Caki2 (cell line): ENCODE measurements at regions not wholly inside any gene's neighbourhood (a gene's known extent, or its start where the extent isn't known, plus 50 kb on each side); places are given as distances from the start of the nearest gene placed in this dataset.
"Not testable (repeated sequence)": the region's sequence is repeated elsewhere in the genome, so short reads cannot be mapped to it uniquely, and the experiment has no call there.

Experiments
- DNase-seq: peaks from one replicate; pipeline ENCODE4 v3.0.0-alpha.2; 2015; ENCODE audit warnings: low read depth
- in situ Hi-C: cut with HindIII; loops from 2 replicates; pipeline ENCODE4 v1.10.0; 2016; ENCODE audit warnings: low sequenced_read_pairs, low pct_unique_long_range_greater_than_20kb, mixed read lengths

- in situ Hi-C loops: no loop called here
- no peak for DNase-seq
These were observed 286.9 kb upstream of the ADGRL2 start for GRCh38 chr1:81513796-81514354.

DNA sequence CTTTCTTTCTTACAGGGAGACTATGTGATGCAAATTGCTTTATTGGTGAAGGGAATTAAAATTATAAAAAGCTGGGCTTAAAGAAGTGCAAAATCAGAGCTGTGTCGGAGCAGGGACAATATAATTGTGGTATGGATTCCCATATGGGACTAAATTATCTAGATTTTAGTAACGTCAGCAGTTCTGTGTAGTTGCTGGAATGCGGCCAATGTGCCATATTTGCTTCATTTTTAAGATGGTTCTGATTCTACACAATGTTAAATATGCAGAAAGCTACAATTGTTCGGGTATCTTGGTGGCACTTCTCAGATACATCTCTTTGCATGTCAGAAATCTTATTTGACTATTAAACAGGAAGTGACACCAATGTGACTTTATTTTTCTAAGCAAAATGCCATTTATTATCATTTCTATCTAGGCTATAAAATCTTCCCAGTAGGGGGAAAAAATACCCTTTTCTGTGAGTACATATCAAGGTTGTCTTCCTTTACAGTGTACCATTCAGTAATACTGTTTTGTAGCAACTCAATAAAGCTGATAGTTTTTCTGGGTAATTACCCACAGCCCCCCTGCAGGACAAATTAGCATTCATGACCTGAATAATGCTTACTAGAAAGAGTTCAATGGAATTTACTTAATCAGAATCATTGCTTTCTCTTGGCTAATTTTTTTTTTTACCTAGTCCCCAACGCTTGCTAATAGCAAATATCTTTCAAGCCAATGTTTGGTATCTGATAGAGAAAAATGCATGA, 288.3 kb upstream of the ADGRL2 start:
- in situ Hi-C loops: no loop called here
- no peak for DNase-seq

GRCh38 chr1:81511281-81511680, 289.5 kb upstream of the ADGRL2 start:
- no peak for DNase-seq
- in situ Hi-C loops: no loop called here

GRCh38 chr1:81510701-81511100, 290.0 kb upstream of the ADGRL2 start:
- in situ Hi-C loops: no loop called here
- no peak for DNase-seq

- in situ Hi-C loops: no loop called here
- no peak for DNase-seq
These were observed 291.1 kb upstream of the ADGRL2 start for GRCh38 chr1:81509594-81509993.

DNA sequence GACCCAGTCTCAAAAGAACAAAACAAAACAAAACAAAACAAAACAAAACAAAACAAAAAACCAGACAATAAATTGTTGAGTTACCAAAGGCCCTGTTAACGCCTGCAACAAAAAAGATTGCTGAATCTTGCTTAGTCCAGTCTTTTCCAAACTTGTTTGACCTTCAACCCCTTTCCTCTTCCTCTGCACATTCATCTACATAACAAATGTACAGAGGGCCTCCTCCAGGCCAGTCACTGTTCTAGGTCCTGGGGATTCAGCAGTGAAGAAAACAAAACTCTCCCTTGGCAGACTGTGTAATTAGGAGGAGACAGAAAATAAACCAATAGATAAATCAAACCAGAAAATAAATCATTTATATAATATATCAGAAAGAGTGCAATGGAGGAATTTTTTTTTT, 294.0 kb upstream of the ADGRL2 start:
- in situ Hi-C loops: no loop called here
- DNase-seq: no peak

GRCh38 chr1:81505831-81506230, 294.9 kb upstream of the ADGRL2 start:
- in situ Hi-C loops: no loop called here
- no peak for DNase-seq

DNA sequence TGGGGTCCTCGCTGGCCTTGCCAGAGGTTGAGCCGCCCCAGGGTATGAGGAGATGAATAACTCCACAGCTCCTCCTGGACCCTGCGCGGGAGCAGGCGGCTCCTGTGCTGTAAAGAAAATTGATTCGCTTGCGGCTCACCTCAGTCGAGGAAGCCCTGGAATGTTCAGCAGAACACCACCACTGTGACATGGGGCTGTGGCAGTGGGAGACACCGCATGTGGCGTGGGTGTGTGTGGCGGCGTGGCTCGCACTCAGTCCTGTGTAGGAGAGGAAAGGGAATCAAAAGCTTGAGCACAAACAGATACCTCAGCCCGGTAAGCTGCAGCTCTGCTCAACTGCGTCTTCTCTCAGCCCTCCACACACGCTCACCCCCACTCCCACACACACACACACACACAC, 295.9 kb upstream of the ADGRL2 start:
- in situ Hi-C loops, DNase-seq: not testable (repeated sequence)

- DNase-seq, in situ Hi-C loops: not testable (repeated sequence)
These were observed 298.0 kb upstream of the ADGRL2 start for GRCh38 chr1:81502705-81503104.

- DNase-seq, in situ Hi-C loops: not testable (repeated sequence)
These were observed 299.2 kb upstream of the ADGRL2 start for GRCh38 chr1:81501485-81501884.

DNA sequence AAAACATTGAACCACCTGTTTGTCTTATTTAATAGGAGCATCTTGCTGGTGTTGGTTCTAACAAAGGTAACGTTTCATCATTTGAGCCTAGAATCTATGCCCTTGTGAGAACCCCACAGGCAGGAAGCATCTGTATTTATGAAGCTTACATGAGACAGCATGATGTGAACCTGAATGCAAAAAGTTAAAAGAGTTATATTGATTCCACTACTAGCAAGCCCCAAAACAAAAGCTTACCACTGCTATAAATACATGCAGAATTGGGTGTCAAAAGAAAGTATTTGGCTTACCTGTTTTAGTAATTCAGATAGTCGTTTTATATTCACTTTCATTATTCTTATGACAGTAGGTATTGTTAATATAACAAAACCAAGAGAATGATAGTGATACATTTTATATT, 301.2 kb upstream of the ADGRL2 start:
- in situ Hi-C loops: no loop called here
- DNase-seq: no peak

DNA sequence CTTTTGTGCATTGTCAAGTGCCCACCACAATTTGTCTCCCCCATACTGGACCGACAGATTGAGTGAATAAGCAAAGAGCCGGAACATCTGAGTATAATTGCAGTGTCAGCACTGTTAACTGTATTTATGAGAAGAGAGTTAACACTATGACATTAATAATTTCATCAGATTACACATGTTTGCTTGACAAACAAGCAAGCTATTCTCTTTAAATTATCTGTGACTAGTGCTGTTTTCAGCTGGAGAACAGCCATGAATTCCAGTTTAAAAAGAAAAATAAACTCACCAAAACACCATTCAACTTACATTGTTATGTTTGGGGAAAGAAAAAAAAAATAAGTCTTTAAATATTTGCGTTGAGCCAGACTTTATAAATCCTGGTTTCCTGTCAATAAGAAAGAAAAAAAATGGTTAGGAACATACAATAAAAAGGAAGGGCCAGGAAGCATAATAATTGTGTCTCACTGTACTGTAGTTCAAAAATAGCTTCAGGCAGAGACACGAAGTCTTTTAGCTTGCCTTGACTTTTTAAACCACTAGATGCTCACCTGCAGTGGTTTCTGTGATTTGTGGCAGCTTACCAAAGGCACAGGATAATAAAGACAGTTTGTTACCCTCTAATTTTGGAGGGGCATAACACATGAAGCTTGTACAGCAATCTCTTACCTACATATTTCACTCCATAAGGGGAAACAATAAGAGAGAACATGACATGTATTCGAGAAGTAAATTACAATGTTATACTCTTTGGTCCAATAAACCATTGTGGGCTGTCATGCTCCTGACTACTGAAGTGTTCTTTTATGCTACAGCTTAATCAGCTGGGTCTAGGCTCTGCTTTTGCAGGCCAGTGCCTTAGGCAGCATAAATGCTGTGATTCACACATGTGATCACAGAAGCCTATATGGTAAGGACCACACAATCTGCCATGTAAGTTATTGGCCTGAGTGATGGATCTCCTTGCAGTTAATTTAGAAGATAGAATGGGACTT, 302.0 kb upstream of the ADGRL2 start:
- no peak for DNase-seq
- in situ Hi-C loops: no loop called here

DNA sequence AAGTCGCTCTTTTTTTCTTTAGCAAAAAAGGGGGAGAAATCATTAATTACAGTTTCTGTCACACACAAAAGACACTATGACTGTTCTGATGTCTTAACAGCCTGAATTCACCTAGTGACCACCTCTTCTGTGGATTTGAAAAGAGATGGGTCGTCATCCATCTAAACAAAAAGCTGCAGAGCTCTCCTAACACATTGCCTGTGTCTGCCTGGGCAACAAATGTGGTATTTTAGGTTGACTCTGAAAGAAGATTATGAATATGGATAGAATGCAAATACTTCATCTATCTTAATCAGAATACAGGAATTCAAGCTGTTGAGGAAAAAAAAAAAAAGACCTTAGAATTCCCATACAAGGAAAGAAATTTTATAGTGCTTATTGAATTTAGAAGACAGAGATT, 304.4 kb upstream of the ADGRL2 start:
- no peak for DNase-seq
- in situ Hi-C loops: no loop called here

DNA sequence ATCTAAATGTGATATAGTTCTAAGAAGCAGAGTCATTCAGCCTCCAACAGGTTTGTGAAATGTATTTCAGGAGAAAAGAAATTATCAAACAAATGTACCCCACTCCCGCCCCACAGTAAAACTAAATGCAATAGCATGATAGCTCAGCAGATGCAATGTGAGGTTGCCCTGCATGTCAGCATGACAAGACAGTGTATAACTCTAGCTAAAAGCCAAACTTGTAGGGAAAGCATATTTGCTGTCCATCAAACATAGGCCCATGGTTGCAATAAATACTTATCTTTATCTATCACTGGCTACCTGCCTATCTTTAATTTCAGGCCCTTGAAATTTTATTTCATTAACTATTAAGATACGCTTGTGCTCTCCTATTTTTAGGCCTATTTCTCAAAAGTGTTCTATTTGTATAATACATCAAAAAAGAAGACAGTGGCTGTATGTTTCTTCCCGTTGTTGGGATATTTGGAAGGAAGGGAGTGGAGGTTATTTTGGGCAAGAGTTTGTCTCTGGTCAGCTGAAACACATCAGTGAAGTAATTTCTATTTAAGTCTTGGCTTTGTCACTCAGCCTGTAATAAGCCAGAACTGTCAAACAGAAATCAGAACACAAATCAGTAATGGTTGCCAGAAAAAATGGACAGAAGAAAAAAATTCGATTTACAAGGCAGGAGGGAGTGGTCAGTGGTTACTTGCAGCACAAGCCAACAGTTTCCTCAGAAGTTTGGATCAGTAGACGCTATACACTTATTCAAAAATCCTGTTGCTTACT, 307.4 kb upstream of the ADGRL2 start:
- in situ Hi-C loops: no loop called here
- DNase-seq: no peak

- in situ Hi-C loops: no loop called here
These were observed 308.1 kb upstream of the ADGRL2 start for GRCh38 chr1:81492628-81493027.

GRCh38 chr1:81490614-81491013, 310.1 kb upstream of the ADGRL2 start:
- in situ Hi-C loops: no loop called here
- DNase-seq: no peak

More at GRCh38 chr1:81492628-81493027, 308.1 kb upstream of the ADGRL2 start:
- DNase-seq: no peak

- no peak for DNase-seq
- in situ Hi-C loops: no loop called here
These were observed 311.3 kb upstream of the ADGRL2 start for GRCh38 chr1:81489372-81489934.

- in situ Hi-C loops: no loop called here
These were observed 316.4 kb upstream of the ADGRL2 start for GRCh38 chr1:81484284-81484683.

More at GRCh38 chr1:81484284-81484683, 316.4 kb upstream of the ADGRL2 start:
- no peak for DNase-seq
